CD4-positive, alpha-beta memory T cell (primary cell): ENCODE measurements at regions not wholly inside any gene's neighbourhood (a gene's known extent, or its start where the extent isn't known, plus 50 kb on each side); places are given as distances from the start of the nearest gene placed in this dataset.

Experiments used
- CTCF ChIA-PET: fragments of 350-600 bp; sonication (Branson Sonifier 250); formaldehyde crosslinking; loops from one replicate; lab custom pipeline; 2021; ENCODE audit warnings: inconsistent platforms; ENCODE audit not compliant: partially characterized antibody; lab: Charles Lee
- POLR2A ChIA-PET: fragments of 350-600 bp; sonication (Branson Sonifier 250); formaldehyde crosslinking; loops from one replicate; lab custom pipeline; 2021; ENCODE audit not compliant: partially characterized antibody; lab: Charles Lee
- DNase-seq, 5 donors: peaks; one replicate each; pipeline versions ENCODE4 v3.0.0 to v3.0.0-alpha.2; 2020 to 2022; ENCODE audit warnings: mixed read lengths in 1 of 5
- H3K27ac ChIP-seq: one replicate; pipeline ENCODE4 v1.7.0; 2013; ENCODE audit warnings: low read depth, low read length
- H3K27me3 ChIP-seq: 2 replicates; pipeline ENCODE4 v1.7.0; 2013; ENCODE audit warnings: mild to moderate bottlenecking, low read length, moderate library complexity; ENCODE audit not compliant: insufficient read depth
- H3K36me3 ChIP-seq: 2 replicates; pipeline ENCODE4 v1.7.0; 2013; ENCODE audit warnings: mild to moderate bottlenecking, low read length, moderate library complexity; ENCODE audit not compliant: insufficient read depth
- H3K4me1 ChIP-seq: 2 replicates; pipeline ENCODE4 v1.7.0; 2013; ENCODE audit warnings: mild to moderate bottlenecking, low read length, moderate library complexity; ENCODE audit not compliant: insufficient read depth
- H3K4me3 ChIP-seq, 2 donors: one replicate each; pipeline ENCODE4 v1.7.0; 2013; ENCODE audit warnings: low read length in 2 of 2, mild to moderate bottlenecking in 1 of 2
- H3K9me3 ChIP-seq, 2 donors: one replicate each; pipeline ENCODE4 v1.7.0; 2013; ENCODE audit warnings: low read length in 2 of 2, control low read depth in 1 of 2; ENCODE audit not compliant: control insufficient read depth in 1 of 2
- H3K27ac Mint-ChIP-seq, 7 donors: one replicate each; pipeline ENCODE4 v1.8.0; 2020 to 2021; ENCODE audit warnings: mixed read lengths in 7 of 7, mild to moderate bottlenecking in 6 of 7, inconsistent platforms in 3 of 7, moderate library complexity in 3 of 7
- H3K27me3 Mint-ChIP-seq, 2 donors: one replicate each; pipeline ENCODE4 v1.8.0; 2020 to 2021; ENCODE audit warnings: mixed read lengths in 2 of 2
- H3K36me3 Mint-ChIP-seq, 2 donors: one replicate each; pipeline ENCODE4 v1.8.0; 2020 to 2021; ENCODE audit warnings: mixed read lengths in 2 of 2, inconsistent platforms in 1 of 2, mild to moderate bottlenecking in 1 of 2
- H3K4me1 Mint-ChIP-seq, 4 donors: one replicate each; pipeline ENCODE4 v1.8.0; 2020 to 2021; ENCODE audit warnings: mixed read lengths in 4 of 4, mild to moderate bottlenecking in 1 of 4
- H3K4me3 Mint-ChIP-seq, 8 donors: one replicate each; pipeline ENCODE4 v1.8.0; 2020 to 2021; ENCODE audit warnings: mixed read lengths in 8 of 8, mild to moderate bottlenecking in 7 of 8, moderate library complexity in 6 of 8, inconsistent platforms in 3 of 8
- H3K9me3 Mint-ChIP-seq, 8 donors: one replicate each; pipeline ENCODE4 v1.8.0; 2020 to 2021; ENCODE audit warnings: mixed read lengths in 8 of 8, mild to moderate bottlenecking in 5 of 8, inconsistent platforms in 3 of 8, moderate library complexity in 1 of 8
- intact Hi-C: fragments of 100-400 bp; cut with micrococcal nuclease; formaldehyde crosslinking; loops from one replicate; pipeline ENCODE4 v1.15.1; 2023

GRCh38 chr16:79810449-79811189 lies 210.1 kb upstream of the MAF start:
- Histone ChIP-seq H3K4me1 (no peaks in the 10 kb centered on the region), H3K27ac (no peak overlapping the region), H3K9me3 (no peaks in the 10 kb centered on the region), H3K36me3 (no peaks in the 10 kb centered on the region), H3K27me3 (no peaks in the 10 kb centered on the region), H3K4me3 (no peak overlapping the region)
- DNase-seq: no peak
- Mint-ChIP-seq H3K27ac (no peak overlapping the region), H3K9me3 (peaks cover 0 to 2% (median 0%) of the 10 kb centered on the region in 8 donors), H3K4me3 (no peak overlapping the region), H3K36me3 (no peaks in the 10 kb centered on the region), H3K4me1 (no peaks in the 10 kb centered on the region), H3K27me3 (peaks cover 16 to 25% of the 10 kb centered on the region in 2 donors)
- ChIA-PET CTCF (no interaction called here), POLR2A (no interaction called here)
- intact Hi-C loops: no loop called here

GRCh38 chr16:79809376-79809775 lies 208.8 kb upstream of the MAF start:
- H3K9me3 ChIP-seq: no peaks in the 10 kb centered on the region
- no peak for DNase-seq
- no peaks in the 10 kb centered on the region for H3K27me3 ChIP-seq
- H3K36me3 Mint-ChIP-seq: no peaks in the 10 kb centered on the region
- no peaks in the 10 kb centered on the region for H3K4me1 Mint-ChIP-seq
- intact Hi-C loops: no loop called here
- H3K4me3 ChIP-seq: no peak overlapping the region
- CTCF ChIA-PET: no interaction called here
- no peaks in the 10 kb centered on the region for H3K36me3 ChIP-seq
- no peak overlapping the region for H3K4me3 Mint-ChIP-seq
- no peak overlapping the region for H3K27ac ChIP-seq
- peaks cover 20 to 32% of the 10 kb centered on the region in 2 donors for H3K27me3 Mint-ChIP-seq
- no peaks in the 10 kb centered on the region for H3K4me1 ChIP-seq
- peak overlapping the region in 1 of 7 donors; percentile 5 for H3K27ac Mint-ChIP-seq
- peaks cover 0 to 2% (median 0%) of the 10 kb centered on the region in 8 donors for H3K9me3 Mint-ChIP-seq
- POLR2A ChIA-PET: no interaction called here

- no peaks in the 10 kb centered on the region for H3K36me3 Mint-ChIP-seq
- no peaks in the 10 kb centered on the region for H3K27me3 ChIP-seq
- no peaks in the 10 kb centered on the region for H3K4me1 ChIP-seq
- H3K9me3 Mint-ChIP-seq: peaks cover 0 to 2% (median 0%) of the 10 kb centered on the region in 8 donors
- POLR2A ChIA-PET: no interaction called here
- no peaks in the 10 kb centered on the region for H3K4me1 Mint-ChIP-seq
- no peaks in the 10 kb centered on the region for H3K9me3 ChIP-seq
- H3K27me3 Mint-ChIP-seq: peaks cover 20 to 32% of the 10 kb centered on the region in 2 donors
- CTCF ChIA-PET: no interaction called here
- no peak overlapping the region for H3K4me3 Mint-ChIP-seq
- no peak overlapping the region for H3K4me3 ChIP-seq
- H3K27ac Mint-ChIP-seq: no peak overlapping the region
- intact Hi-C loops: no loop called here
- no peak overlapping the region for H3K27ac ChIP-seq
- no peak for DNase-seq
- no peaks in the 10 kb centered on the region for H3K36me3 ChIP-seq
These were observed 208.2 kb upstream of the MAF start for GRCh38 chr16:79808731-79809130.

- Histone ChIP-seq H3K9me3 (no peaks in the 10 kb centered on the region), H3K4me3 (no peak overlapping the region), H3K4me1 (no peaks in the 10 kb centered on the region), H3K36me3 (no peaks in the 10 kb centered on the region), H3K27ac (no peak overlapping the region), H3K27me3 (no peaks in the 10 kb centered on the region)
- ChIA-PET POLR2A (no interaction called here), CTCF (interaction anchor here (0.6 kb wide), 1 partner anchor 111 kb away, joined by 3 read pairs; no protein-coding TSS in a partner anchor)
- Mint-ChIP-seq H3K27me3 (peaks cover 14 to 28% of the 10 kb centered on the region in 2 donors), H3K9me3 (no peaks in the 10 kb centered on the region), H3K4me3 (no peak overlapping the region), H3K27ac (no peak overlapping the region), H3K4me1 (no peaks in the 10 kb centered on the region), H3K36me3 (no peaks in the 10 kb centered on the region)
- no peak for DNase-seq
- intact Hi-C loops: no loop called here
These were observed 206.2 kb upstream of the MAF start for GRCh38 chr16:79806757-79807156.

GRCh38 chr16:79805621-79806020 lies 205.1 kb upstream of the MAF start:
- peak overlapping the region in 1 of 7 donors; percentile 5 for H3K27ac Mint-ChIP-seq
- no peak for DNase-seq
- ChIA-PET POLR2A (no interaction called here), CTCF (no interaction called here)
- peaks cover 0 to 2% (median 0%) of the 10 kb centered on the region in 8 donors for H3K9me3 Mint-ChIP-seq
- intact Hi-C loops: no loop called here
- H3K36me3 ChIP-seq: no peaks in the 10 kb centered on the region
- no peaks in the 10 kb centered on the region for H3K4me1 ChIP-seq
- no peak overlapping the region for H3K4me3 ChIP-seq
- peaks cover 14 to 28% of the 10 kb centered on the region in 2 donors for H3K27me3 Mint-ChIP-seq
- no peak overlapping the region for H3K27ac ChIP-seq
- no peaks in the 10 kb centered on the region for H3K4me1 Mint-ChIP-seq
- H3K36me3 Mint-ChIP-seq: no peaks in the 10 kb centered on the region
- no peak overlapping the region for H3K4me3 Mint-ChIP-seq
- no peaks in the 10 kb centered on the region for H3K27me3 ChIP-seq
- H3K9me3 ChIP-seq: no peaks in the 10 kb centered on the region

- H3K4me1 ChIP-seq: no peaks in the 10 kb centered on the region
These were observed 201.1 kb upstream of the MAF start for GRCh38 chr16:79801646-79802045.

GRCh38 chr16:79800016-79800608 lies 199.6 kb upstream of the MAF start:
- Mint-ChIP-seq H3K27ac (no peak overlapping the region), H3K4me1 (no peaks in the 10 kb centered on the region), H3K4me3 (no peak overlapping the region), H3K27me3 (peaks cover 4 to 6% of the 10 kb centered on the region in 2 donors), H3K36me3 (no peaks in the 10 kb centered on the region), H3K9me3 (peaks cover 0 to 2% (median 0%) of the 10 kb centered on the region in 8 donors)
- Histone ChIP-seq H3K9me3 (no peaks in the 10 kb centered on the region), H3K4me3 (no peak overlapping the region), H3K27me3 (no peaks in the 10 kb centered on the region), H3K27ac (no peak overlapping the region), H3K4me1 (no peaks in the 10 kb centered on the region), H3K36me3 (no peaks in the 10 kb centered on the region)
- no peak for DNase-seq
- CTCF ChIA-PET: no interaction called here
- intact Hi-C loops: no loop called here
- POLR2A ChIA-PET: no interaction called here

More at GRCh38 chr16:79801646-79802045, 201.1 kb upstream of the MAF start:
- Histone ChIP-seq H3K9me3 (no peaks in the 10 kb centered on the region), H3K27ac (no peak overlapping the region), H3K36me3 (no peaks in the 10 kb centered on the region), H3K4me3 (no peak overlapping the region), H3K27me3 (no peaks in the 10 kb centered on the region)
- DNase-seq: no peak
- no peak overlapping the region for H3K4me3 Mint-ChIP-seq
- no peaks in the 10 kb centered on the region for H3K36me3 Mint-ChIP-seq
- H3K4me1 Mint-ChIP-seq: no peaks in the 10 kb centered on the region
- ChIA-PET POLR2A (no interaction called here), CTCF (no interaction called here)
- no peak overlapping the region for H3K27ac Mint-ChIP-seq
- H3K9me3 Mint-ChIP-seq: peaks cover 0 to 2% (median 0%) of the 10 kb centered on the region in 8 donors
- intact Hi-C loops: no loop called here
- peaks cover 12 to 15% of the 10 kb centered on the region in 2 donors for H3K27me3 Mint-ChIP-seq
